HepG2 (cell line): ENCODE measurements at regions not wholly inside any gene's neighbourhood (a gene's known extent, or its start where the extent isn't known, plus 50 kb on each side); places are given as distances from the start of the nearest gene placed in this dataset.
A peak's percentile ranks its signal among the peaks of the same experiment; 100 is the strongest.

Experiments used
- ATAC-seq: fragments of 200-7000 bp; cut with Tn5 transposase; 3 replicates; pipeline ENCODE4 v1.9.1; 2020; ENCODE audit warnings: mild to moderate bottlenecking, moderate library complexity
- BruUV-seq: library from RNA; stranded (reverse); fragments of 400-500 nt; replicated peaks from 2 replicates; lab custom pipeline; 2021; lab: Mats Ljungman, UMichigan
- CTCF ChIA-PET: fragments of 300-600 bp; formaldehyde crosslinking; extraction: SDS; loops from one replicate; lab custom pipeline; 2021; ENCODE audit warnings: low total read pairs, inconsistent platforms, low intra/inter-chr PET ratio; lab: Yijun Ruan, JAX
- POLR2A ChIA-PET: fragments of 350-600 bp; sonication (Branson Sonifier 250); formaldehyde crosslinking; loops from one replicate; lab custom pipeline; 2020; ENCODE audit warnings: antibody characterized with exemption, inconsistent platforms; lab: Yijun Ruan, JAX
- DNase-seq: peaks from one replicate; pipeline ENCODE4 v3.0.0-alpha.2; 2015; ENCODE audit warnings: low spot score
- FAIRE-seq: peaks from 3 replicates; lab custom pipeline; 2011; peaks lifted over from hg19 to GRCh38; lab: Jason Lieb, UNC
- H2AFZ ChIP-seq: one replicate; pipeline ENCODE4 v1.6.1; 2011; ENCODE audit warnings: low read length, inconsistent platforms
- H3K27ac ChIP-seq: fragments of 300-600 bp; 3 replicates; pipeline ENCODE4 v1.8.0; 2011; ENCODE audit warnings: mixed run types, mild to moderate bottlenecking, mixed read lengths, low read length, inconsistent platforms; ENCODE audit not compliant: insufficient read depth; ENCODE audit errors: extremely low read length
- H3K27me3 ChIP-seq, 2 experiments: fragments of 200-600 bp in 1 of 2; 2 replicates in 1 of 2; 3 replicates in 1 of 2; pipeline versions ENCODE4 v1.6.0 to v1.8.0; 2011; ENCODE audit warnings: low read length in 2 of 2, mild to moderate bottlenecking in 2 of 2, moderate library complexity in 2 of 2, inconsistent platforms in 1 of 2; ENCODE audit not compliant: insufficient read depth in 2 of 2, control insufficient read depth in 1 of 2
- H3K36me3 ChIP-seq, 2 experiments: fragments of 200-600 bp in 1 of 2; replicated peaks in 1 of 2; 2 replicates in 1 of 2; 3 replicates in 1 of 2; pipeline versions ENCODE4 v1.5.1 to v1.8.0; 2011; ENCODE audit warnings: low read length in 2 of 2, inconsistent platforms in 1 of 2; ENCODE audit not compliant: insufficient read depth in 2 of 2, control insufficient read depth in 1 of 2
- H3K4me1 ChIP-seq: 2 replicates; pipeline ENCODE4 v1.5.1; 2012; ENCODE audit warnings: low read length, inconsistent platforms; ENCODE audit not compliant: insufficient read depth
- H3K4me2 ChIP-seq: 2 replicates; pipeline ENCODE4 v1.6.0; 2011; ENCODE audit warnings: low read depth, low read length, inconsistent platforms
- H3K4me3 ChIP-seq, 3 experiments: fragments of 200-600 bp in 1 of 3; sonication (generic), shearing (Covaris generic) in 1 of 3; replicated peaks in 1 of 3; 2 replicates each; pipeline ENCODE4 v1.5.1; 2011 to 2016; ENCODE audit warnings: low read length in 3 of 3, inconsistent platforms in 2 of 3, low read depth in 2 of 3, mild to moderate bottlenecking in 2 of 3, control low read depth in 1 of 3, mixed read lengths in 1 of 3; ENCODE audit not compliant: insufficient read depth in 1 of 3
- H3K79me2 ChIP-seq: one replicate; pipeline ENCODE4 v1.6.1; 2011; ENCODE audit warnings: low read length, inconsistent platforms; ENCODE audit not compliant: insufficient read depth
- H3K9ac ChIP-seq: 2 replicates; pipeline ENCODE4 v1.6.0; 2011; ENCODE audit warnings: mild to moderate bottlenecking, low read depth, low read length, inconsistent platforms; ENCODE audit not compliant: insufficient read depth
- H3K9me3 ChIP-seq: 2 replicates; pipeline ENCODE4 v1.5.1; 2012; ENCODE audit warnings: mild to moderate bottlenecking, low read length
- H4K20me1 ChIP-seq: 2 replicates; pipeline ENCODE4 v1.6.0; 2011; ENCODE audit warnings: inconsistent platforms, mild to moderate bottlenecking, low read length, moderate library complexity; ENCODE audit not compliant: insufficient read depth
- JDP2 ChIP-seq: sonication (generic); formaldehyde crosslinking; IDR thresholded peaks from 2 replicates; pipeline ENCODE4 v1.8.1; 2022; ENCODE audit warnings: missing genetic modification reagents, borderline replicate concordance
- U2AF2 ChIP-seq: fragments of 200-400 bp; formaldehyde crosslinking; IDR thresholded peaks from 2 replicates; pipeline ENCODE4 v1.6.1; 2017; ENCODE audit warnings: low read depth, mild to moderate bottlenecking, low read length
- YEATS2 ChIP-seq: sonication (generic); formaldehyde crosslinking; IDR thresholded peaks from 2 replicates; pipeline ENCODE4 v1.4.0; 2020; ENCODE audit warnings: missing genetic modification reagents, borderline replicate concordance
- ZFP36 ChIP-seq: fragments of 150-350 bp; IDR thresholded peaks from 2 replicates; pipeline ENCODE4 v1.6.1; 2018; ENCODE audit warnings: borderline replicate concordance, low read length, low read depth; ENCODE audit not compliant: partially characterized antibody
- ZIK1 ChIP-seq: sonication (generic); formaldehyde crosslinking; IDR thresholded peaks from 2 replicates; pipeline ENCODE4 v1.5.0; 2020; ENCODE audit warnings: mild to moderate bottlenecking, low read depth, missing genetic modification reagents, borderline replicate concordance
- ZKSCAN1 ChIP-seq: fragments of 150-350 bp; IDR thresholded peaks from 2 replicates; pipeline ENCODE4 v1.6.1; 2014; ENCODE audit warnings: low read length
- ZNF136 ChIP-seq: sonication (generic); formaldehyde crosslinking; IDR thresholded peaks from 2 replicates; pipeline ENCODE4 v1.8.1; 2022; ENCODE audit warnings: low read depth, mild to moderate bottlenecking, moderate library complexity, missing genetic modification reagents
- ZNF558 ChIP-seq: sonication (generic); formaldehyde crosslinking; IDR thresholded peaks from 2 replicates; pipeline ENCODE4 v1.9.0; 2022; ENCODE audit warnings: mild to moderate bottlenecking, missing genetic modification reagents, borderline replicate concordance
- ZSCAN12 ChIP-seq: sonication (generic); formaldehyde crosslinking; IDR thresholded peaks from 2 replicates; pipeline ENCODE4 v1.9.0; 2021; ENCODE audit warnings: mild to moderate bottlenecking, missing genetic modification reagents
- WGBS: methylation state at CpG from one replicate; pipeline ENCODE4 v1.1.6; 2017; ENCODE audit warnings: low lambda C conversion rate; 5-methylcytosine and 5-hydroxymethylcytosine counted together
- in situ Hi-C: cut with HindIII; loops from 2 replicates; pipeline ENCODE4 v1.10.0; 2017; ENCODE audit warnings: low pct_unique_long_range_greater_than_20kb; ENCODE audit not compliant: extremely low pct_ligation_motif_present
- intact Hi-C: fragments of 100-400 bp; cut with micrococcal nuclease; formaldehyde crosslinking; loops from one replicate; pipeline ENCODE4 v1.10.0; 2022; ENCODE audit not compliant: unreplicated experiment
- TF ChIP-seq, protein P1 (sequence below): sonication (generic); formaldehyde crosslinking; IDR thresholded peaks from 2 replicates; pipeline ENCODE4 v1.4.0; 2020; ENCODE audit warnings: mild to moderate bottlenecking, missing genetic modification reagents
- TF ChIP-seq, protein P2 (sequence below): sonication (generic); formaldehyde crosslinking; IDR thresholded peaks from 2 replicates; pipeline ENCODE4 v1.4.0; 2020; ENCODE audit warnings: mild to moderate bottlenecking, missing genetic modification reagents, borderline replicate concordance

DNA sequence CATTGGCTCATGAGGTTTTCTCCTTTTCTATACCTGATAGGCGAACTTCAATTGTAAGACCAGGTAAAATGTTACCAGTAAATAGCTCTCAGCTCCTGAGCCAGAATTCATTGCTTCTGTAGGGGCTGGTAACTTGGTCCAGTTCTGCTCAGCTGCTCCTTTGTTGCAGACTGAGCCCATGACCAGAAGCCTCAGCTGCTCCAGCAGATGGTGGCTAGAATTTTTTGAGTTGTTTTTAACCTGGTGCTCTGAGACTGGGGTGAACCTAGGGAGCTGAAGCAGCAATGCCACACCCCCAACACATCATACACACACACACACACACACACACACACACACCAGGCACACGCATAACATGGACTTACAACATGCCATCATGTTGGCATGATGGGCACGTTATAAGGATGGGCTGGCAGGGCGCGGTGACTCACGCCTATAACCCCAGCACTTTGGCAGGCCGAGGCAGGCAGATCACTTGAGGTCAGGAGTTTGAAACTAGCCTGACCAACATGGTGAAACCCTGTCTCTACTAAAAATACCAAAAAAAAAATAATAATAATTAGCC, 103.1 kb downstream of the QRSL1 start:
- POLR2A ChIA-PET, result interaction anchor here (2.0 kb wide), 1 partner anchor 30 kb away, joined by 6 read pairs; no protein-coding TSS in a partner anchor
- intact Hi-C loops, result no loop called here
- no peak overlapping the region for H3K9ac ChIP-seq
- H3K9me3 ChIP-seq, result peaks cover 11% of the 10 kb centered on the region
- CTCF ChIA-PET, result no interaction called here
- no peaks in the 10 kb centered on the region for H3K79me2 ChIP-seq
- no peak overlapping the region for H3K4me2 ChIP-seq
- FAIRE-seq (no peak), DNase-seq (no peak), ATAC-seq (no peak)
- no peaks in the 10 kb centered on the region for H4K20me1 ChIP-seq
- WGBS, result over 99% methylated on average over 7 of the region's 7 CpGs
- H2AFZ ChIP-seq, result no peak overlapping the region
- peaks cover 70% of the 10 kb centered on the region for H3K4me1 ChIP-seq
- no peaks in the 10 kb centered on the region for H3K27me3 ChIP-seq
- in situ Hi-C loops, result no loop called here
- H3K27ac ChIP-seq, result peak overlapping the region; percentile 92
- no TSS peak for BruUV-seq
- H3K36me3 ChIP-seq, result no peaks in the 10 kb centered on the region
- no peak overlapping the region for H3K4me3 ChIP-seq
- TF ChIP-seq ZKSCAN1 (no peak), U2AF2 (no peak), ZFP36 (no peak), ZSCAN12 (CRISPR knock-in tag) (no peak; the same call in 1 of the 2 replicates), YEATS2 (no peak), JDP2 (CRISPR knock-in tag) (no peak), ZNF558 (CRISPR knock-in tag) (no peak), ZNF136 (CRISPR knock-in tag) (no peak), ZIK1 (CRISPR knock-in tag) (no peak)
- TF ChIP-seq, protein P1, sequence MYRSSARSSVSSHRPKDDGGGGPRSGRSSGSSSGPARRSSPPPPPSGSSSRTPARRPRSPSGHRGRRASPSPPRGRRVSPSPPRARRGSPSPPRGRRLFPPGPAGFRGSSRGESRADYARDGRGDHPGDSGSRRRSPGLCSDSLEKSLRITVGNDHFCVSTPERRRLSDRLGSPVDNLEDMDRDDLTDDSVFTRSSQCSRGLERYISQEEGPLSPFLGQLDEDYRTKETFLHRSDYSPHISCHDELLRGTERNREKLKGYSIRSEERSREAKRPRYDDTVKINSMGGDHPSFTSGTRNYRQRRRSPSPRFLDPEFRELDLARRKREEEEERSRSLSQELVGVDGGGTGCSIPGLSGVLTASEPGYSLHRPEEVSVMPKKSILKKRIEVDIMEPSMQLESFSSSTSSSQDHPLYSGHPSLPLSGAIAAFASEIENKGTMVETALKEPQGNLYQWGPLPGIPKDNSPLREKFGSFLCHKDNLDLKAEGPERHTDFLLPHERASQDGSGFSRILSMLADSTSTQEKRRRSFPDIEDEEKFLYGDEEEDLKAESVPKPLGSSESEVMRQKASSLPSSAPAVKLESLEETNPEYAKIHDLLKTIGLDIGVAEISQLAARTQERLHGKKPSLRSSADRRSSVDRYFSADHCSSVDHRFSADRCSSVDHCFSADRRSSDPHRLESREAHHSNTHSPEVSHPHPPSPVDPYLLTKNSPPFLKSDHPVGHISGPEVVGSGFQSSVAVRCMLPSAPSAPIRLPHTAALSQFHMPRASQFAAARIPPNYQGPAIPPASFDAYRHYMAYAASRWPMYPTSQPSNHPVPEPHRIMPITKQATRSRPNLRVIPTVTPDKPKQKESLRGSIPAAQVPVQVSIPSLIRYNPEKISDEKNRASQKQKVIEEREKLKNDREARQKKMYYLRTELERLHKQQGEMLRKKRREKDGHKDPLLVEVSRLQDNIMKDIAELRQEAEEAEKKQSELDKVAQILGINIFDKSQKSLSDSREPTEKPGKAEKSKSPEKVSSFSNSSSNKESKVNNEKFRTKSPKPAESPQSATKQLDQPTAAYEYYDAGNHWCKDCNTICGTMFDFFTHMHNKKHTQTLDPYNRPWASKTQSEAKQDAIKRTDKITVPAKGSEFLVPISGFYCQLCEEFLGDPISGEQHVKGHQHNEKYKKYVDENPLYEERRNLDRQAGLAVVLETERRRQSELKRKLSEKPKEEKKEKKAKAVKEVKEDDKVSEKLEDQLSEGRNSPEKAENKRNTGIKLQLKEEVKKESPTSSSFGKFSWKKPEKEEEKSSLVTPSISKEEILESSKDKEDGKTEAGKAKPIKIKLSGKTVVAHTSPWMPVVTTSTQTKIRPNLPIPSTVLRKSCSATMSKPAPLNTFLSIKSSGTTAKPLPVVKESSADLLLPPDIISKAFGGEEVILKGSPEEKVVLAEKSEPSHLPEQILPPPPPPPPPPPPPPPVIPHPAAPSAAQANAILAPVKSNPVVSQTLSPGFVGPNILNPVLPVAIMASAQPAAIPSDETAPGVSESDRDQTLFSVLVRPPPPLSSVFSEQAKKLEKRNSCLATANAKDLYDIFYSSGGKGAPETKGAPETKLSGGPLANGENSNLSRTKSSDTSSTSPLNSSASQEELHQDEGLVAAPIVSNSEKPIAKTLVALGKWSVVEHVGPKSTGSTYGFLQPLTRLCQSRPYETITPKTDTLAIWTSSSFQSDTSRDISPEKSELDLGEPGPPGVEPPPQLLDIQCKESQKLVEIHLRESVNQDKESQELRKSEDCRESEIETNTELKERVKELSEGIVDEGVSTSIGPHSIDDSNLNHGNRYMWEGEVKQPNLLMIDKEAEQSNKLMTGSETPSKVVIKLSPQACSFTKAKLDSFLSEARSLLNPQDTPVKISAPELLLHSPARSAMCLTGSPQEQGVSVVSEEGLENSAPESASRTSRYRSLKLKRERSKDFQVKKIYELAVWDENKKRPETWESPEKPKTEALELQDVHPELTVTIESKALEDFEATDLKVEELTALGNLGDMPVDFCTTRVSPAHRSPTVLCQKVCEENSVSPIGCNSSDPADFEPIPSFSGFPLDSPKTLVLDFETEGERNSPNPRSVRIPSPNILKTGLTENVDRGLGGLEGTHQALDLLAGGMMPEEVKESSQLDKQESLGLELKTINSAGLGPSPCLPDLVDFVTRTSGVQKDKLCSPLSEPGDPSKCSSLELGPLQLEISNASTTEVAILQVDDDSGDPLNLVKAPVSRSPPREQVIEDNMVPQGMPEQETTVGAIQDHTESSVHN (CRISPR knock-in tag), result no peak
- TF ChIP-seq, protein P2, sequence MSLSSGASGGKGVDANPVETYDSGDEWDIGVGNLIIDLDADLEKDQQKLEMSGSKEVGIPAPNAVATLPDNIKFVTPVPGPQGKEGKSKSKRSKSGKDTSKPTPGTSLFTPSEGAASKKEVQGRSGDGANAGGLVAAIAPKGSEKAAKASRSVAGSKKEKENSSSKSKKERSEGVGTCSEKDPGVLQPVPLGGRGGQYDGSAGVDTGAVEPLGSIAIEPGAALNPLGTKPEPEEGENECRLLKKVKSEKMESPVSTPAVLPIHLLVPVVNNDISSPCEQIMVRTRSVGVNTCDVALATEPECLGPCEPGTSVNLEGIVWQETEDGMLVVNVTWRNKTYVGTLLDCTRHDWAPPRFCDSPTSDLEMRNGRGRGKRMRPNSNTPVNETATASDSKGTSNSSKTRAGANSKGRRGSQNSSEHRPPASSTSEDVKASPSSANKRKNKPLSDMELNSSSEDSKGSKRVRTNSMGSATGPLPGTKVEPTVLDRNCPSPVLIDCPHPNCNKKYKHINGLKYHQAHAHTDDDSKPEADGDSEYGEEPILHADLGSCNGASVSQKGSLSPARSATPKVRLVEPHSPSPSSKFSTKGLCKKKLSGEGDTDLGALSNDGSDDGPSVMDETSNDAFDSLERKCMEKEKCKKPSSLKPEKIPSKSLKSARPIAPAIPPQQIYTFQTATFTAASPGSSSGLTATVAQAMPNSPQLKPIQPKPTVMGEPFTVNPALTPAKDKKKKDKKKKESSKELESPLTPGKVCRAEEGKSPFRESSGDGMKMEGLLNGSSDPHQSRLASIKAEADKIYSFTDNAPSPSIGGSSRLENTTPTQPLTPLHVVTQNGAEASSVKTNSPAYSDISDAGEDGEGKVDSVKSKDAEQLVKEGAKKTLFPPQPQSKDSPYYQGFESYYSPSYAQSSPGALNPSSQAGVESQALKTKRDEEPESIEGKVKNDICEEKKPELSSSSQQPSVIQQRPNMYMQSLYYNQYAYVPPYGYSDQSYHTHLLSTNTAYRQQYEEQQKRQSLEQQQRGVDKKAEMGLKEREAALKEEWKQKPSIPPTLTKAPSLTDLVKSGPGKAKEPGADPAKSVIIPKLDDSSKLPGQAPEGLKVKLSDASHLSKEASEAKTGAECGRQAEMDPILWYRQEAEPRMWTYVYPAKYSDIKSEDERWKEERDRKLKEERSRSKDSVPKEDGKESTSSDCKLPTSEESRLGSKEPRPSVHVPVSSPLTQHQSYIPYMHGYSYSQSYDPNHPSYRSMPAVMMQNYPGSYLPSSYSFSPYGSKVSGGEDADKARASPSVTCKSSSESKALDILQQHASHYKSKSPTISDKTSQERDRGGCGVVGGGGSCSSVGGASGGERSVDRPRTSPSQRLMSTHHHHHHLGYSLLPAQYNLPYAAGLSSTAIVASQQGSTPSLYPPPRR (CRISPR knock-in tag), result no peak
